ENCODE measurements at regions not wholly inside any gene's neighbourhood (a gene's known extent, or its start where the extent isn't known, plus 50 kb on each side); places are given as distances from the start of the nearest gene placed in this dataset.

DNA sequence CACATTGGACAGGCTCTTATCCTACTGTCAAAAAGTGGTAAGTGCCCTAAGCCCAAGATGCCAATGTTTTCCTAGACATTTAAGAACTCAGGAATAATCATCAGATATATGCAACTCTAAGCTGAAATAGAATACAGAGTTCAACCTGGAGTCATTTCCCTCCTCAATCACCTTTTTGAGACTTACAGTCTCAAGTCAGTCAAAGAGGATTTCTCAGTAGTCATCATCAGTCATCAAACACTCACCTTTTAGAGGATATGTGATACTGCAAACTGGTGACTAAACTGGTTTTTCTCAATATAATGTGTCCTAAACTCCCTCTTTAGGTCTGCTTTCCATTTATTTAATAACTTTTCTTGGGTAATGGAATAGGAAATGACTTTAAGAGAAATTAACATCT lies 145.3 kb upstream of the ADAMTS5 start:
- TF ChIP-seq, protein P1, sequence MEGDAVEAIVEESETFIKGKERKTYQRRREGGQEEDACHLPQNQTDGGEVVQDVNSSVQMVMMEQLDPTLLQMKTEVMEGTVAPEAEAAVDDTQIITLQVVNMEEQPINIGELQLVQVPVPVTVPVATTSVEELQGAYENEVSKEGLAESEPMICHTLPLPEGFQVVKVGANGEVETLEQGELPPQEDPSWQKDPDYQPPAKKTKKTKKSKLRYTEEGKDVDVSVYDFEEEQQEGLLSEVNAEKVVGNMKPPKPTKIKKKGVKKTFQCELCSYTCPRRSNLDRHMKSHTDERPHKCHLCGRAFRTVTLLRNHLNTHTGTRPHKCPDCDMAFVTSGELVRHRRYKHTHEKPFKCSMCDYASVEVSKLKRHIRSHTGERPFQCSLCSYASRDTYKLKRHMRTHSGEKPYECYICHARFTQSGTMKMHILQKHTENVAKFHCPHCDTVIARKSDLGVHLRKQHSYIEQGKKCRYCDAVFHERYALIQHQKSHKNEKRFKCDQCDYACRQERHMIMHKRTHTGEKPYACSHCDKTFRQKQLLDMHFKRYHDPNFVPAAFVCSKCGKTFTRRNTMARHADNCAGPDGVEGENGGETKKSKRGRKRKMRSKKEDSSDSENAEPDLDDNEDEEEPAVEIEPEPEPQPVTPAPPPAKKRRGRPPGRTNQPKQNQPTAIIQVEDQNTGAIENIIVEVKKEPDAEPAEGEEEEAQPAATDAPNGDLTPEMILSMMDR (IDR thresholded peaks at IDR 0.05; ENCODE audit: extremely low read depth in 1 of 2, insufficient read depth in 1 of 2, low read depth in 1 of 2, low read length in 2 of 2): no peak
- TF ChIP-seq POLR2AphosphoS5 (IDR thresholded peaks at IDR 0.05; ENCODE audit: insufficient read depth, low read depth, low read length) (no peak), POLR2A (IDR thresholded peaks at IDR 0.05; ENCODE audit: low read depth, low read length) (no peak), EZH2 (IDR thresholded peaks at IDR 0.05; ENCODE audit: borderline replicate concordance, low read depth, low read length, severe bottlenecking) (no peak)
